SK-N-SH treated with all-trans-retinoic acid at 6 μM for 48 hours (cell line): ENCODE measurements at regions not wholly inside any gene's neighbourhood (a gene's known extent, or its start where the extent isn't known, plus 50 kb on each side); places are given as distances from the start of the nearest gene placed in this dataset.

ENCODE experiments used
- ATAC-seq: fragments of 200-7000 bp; cut with Tn5 transposase; 3 replicates; pipeline ENCODE4 v1.9.1; 2020; ENCODE audit warnings: mild to moderate bottlenecking, moderate library complexity
- ARNTL ChIP-seq: fragments of 450-650 bp; formaldehyde crosslinking; IDR thresholded peaks from 2 replicates; pipeline ENCODE4 v1.5.0; 2020; ENCODE audit warnings: low read depth, mild to moderate bottlenecking, moderate library complexity, borderline replicate concordance
- BACH2 ChIP-seq: fragments of 250-450 bp; sonication (Bioruptor Pico); IDR thresholded peaks from 2 replicates; pipeline ENCODE4 v1.9.0; 2021; ENCODE audit warnings: mild to moderate bottlenecking, borderline replicate concordance
- CREB5 ChIP-seq: fragments of 250-450 bp; sonication (Bioruptor Pico); IDR thresholded peaks from 2 replicates; pipeline ENCODE4 v1.5.1; 2020; ENCODE audit warnings: low read depth, mild to moderate bottlenecking, moderate library complexity
- CSDC2 ChIP-seq: fragments of 250-450 bp; sonication (Bioruptor Pico); IDR thresholded peaks from 2 replicates; pipeline ENCODE4 v1.5.0; 2020; ENCODE audit warnings: mild to moderate bottlenecking, moderate library complexity
- CSRNP3 ChIP-seq: fragments of 250-450 bp; sonication (Bioruptor Pico); IDR thresholded peaks from 2 replicates; pipeline ENCODE4 v1.5.1; 2021; ENCODE audit warnings: mild to moderate bottlenecking, moderate library complexity
- ESRRG ChIP-seq: fragments of 250-450 bp; sonication (Bioruptor Pico); IDR thresholded peaks from 2 replicates; pipeline ENCODE4 v1.6.1; 2021; ENCODE audit warnings: mild to moderate bottlenecking
- GLIS3 ChIP-seq: fragments of 250-450 bp; sonication (Bioruptor Pico); IDR thresholded peaks from 2 replicates; pipeline ENCODE4 v1.5.0; 2020; ENCODE audit warnings: mild to moderate bottlenecking, moderate library complexity
- ISL1 ChIP-seq: fragments of 250-450 bp; sonication (Bioruptor Pico); IDR thresholded peaks from 2 replicates; pipeline ENCODE4 v2.1.2; 2022; ENCODE audit warnings: mild to moderate bottlenecking, moderate library complexity
- OSR1 ChIP-seq: fragments of 250-450 bp; sonication (Bioruptor Pico); IDR thresholded peaks from 2 replicates; pipeline ENCODE4 v1.8.0; 2022; ENCODE audit warnings: moderate library complexity, mild to moderate bottlenecking, inconsistent platforms
- PATZ1 ChIP-seq: fragments of 250-450 bp; sonication (Bioruptor Pico); IDR thresholded peaks from 2 replicates; pipeline ENCODE4 v1.8.0; 2020; ENCODE audit warnings: mild to moderate bottlenecking, moderate library complexity, borderline replicate concordance
- POU6F1 ChIP-seq: fragments of 250-450 bp; sonication (Bioruptor Pico); IDR thresholded peaks from 2 replicates; pipeline ENCODE4 v1.8.0; 2021; ENCODE audit warnings: low read depth, mild to moderate bottlenecking, moderate library complexity, borderline replicate concordance
- PPARA ChIP-seq: fragments of 250-450 bp; sonication (Bioruptor Pico); IDR thresholded peaks from 2 replicates; pipeline ENCODE4 v1.5.0; 2020; ENCODE audit warnings: mild to moderate bottlenecking, borderline replicate concordance
- RARB ChIP-seq: fragments of 250-450 bp; sonication (Bioruptor Pico); IDR thresholded peaks from 2 replicates; pipeline ENCODE4 v1.8.0; 2021; ENCODE audit warnings: mild to moderate bottlenecking, moderate library complexity
- SNAI2 ChIP-seq: fragments of 250-450 bp; sonication (Bioruptor Pico); IDR thresholded peaks from 2 replicates; pipeline ENCODE4 v1.5.0; 2020; ENCODE audit warnings: mild to moderate bottlenecking, moderate library complexity
- TCF4 ChIP-seq: fragments of 250-450 bp; sonication (Bioruptor Pico); IDR thresholded peaks from 2 replicates; pipeline ENCODE4 v1.8.0; 2021; ENCODE audit warnings: mild to moderate bottlenecking, moderate library complexity, borderline replicate concordance
- TOX ChIP-seq: fragments of 250-450 bp; sonication (Bioruptor Pico); IDR thresholded peaks from 2 replicates; pipeline ENCODE4 v1.8.0; 2021; ENCODE audit warnings: mild to moderate bottlenecking, moderate library complexity, borderline replicate concordance
- TSHZ2 ChIP-seq: fragments of 250-450 bp; sonication (Bioruptor Pico); IDR thresholded peaks from 2 replicates; pipeline ENCODE4 v1.5.0; 2020; ENCODE audit warnings: mild to moderate bottlenecking, moderate library complexity
- ZFP3 ChIP-seq: fragments of 250-450 bp; sonication (Bioruptor Pico); IDR thresholded peaks from 2 replicates; pipeline ENCODE4 v1.5.0; 2020; ENCODE audit warnings: mild to moderate bottlenecking, moderate library complexity
- ZFP30 ChIP-seq: fragments of 450-650 bp; formaldehyde crosslinking; IDR thresholded peaks from 2 replicates; pipeline ENCODE4 v1.5.0; 2022; ENCODE audit warnings: mild to moderate bottlenecking, moderate library complexity
- ZNF565 ChIP-seq: fragments of 450-650 bp; formaldehyde crosslinking; conservative IDR thresholded peaks from 2 replicates; pipeline ENCODE4 v1.5.0; 2020; ENCODE audit warnings: low read depth, mild to moderate bottlenecking, moderate library complexity
- ZNF8 ChIP-seq: fragments of 450-650 bp; formaldehyde crosslinking; IDR thresholded peaks from 2 replicates; pipeline ENCODE4 v1.5.0; 2020; ENCODE audit warnings: mild to moderate bottlenecking, moderate library complexity

GRCh38 chr1:58884706-58885661 is 101.1 kb upstream of the JUN start:
- ATAC-seq, result no peak; the same call in 2 of the 3 replicates
- TF ChIP-seq ESRRG, result no peak
- no peak for TF ChIP-seq ISL1 (CRISPR knock-in tag)
- no peak for TF ChIP-seq BACH2 (CRISPR knock-in tag)
- no peak for TF ChIP-seq ZFP30 (CRISPR knock-in tag)
- no peak for TF ChIP-seq ZNF565 (CRISPR knock-in tag)
- no peak for TF ChIP-seq CREB5 (CRISPR knock-in tag)
- TF ChIP-seq PPARA (CRISPR knock-in tag), result no peak
- TF ChIP-seq OSR1 (CRISPR knock-in tag), result no peak
- no peak for TF ChIP-seq RARB (CRISPR knock-in tag)
- TF ChIP-seq CSDC2 (CRISPR knock-in tag), result no peak
- no peak for TF ChIP-seq POU6F1 (CRISPR knock-in tag)
- TF ChIP-seq GLIS3 (CRISPR knock-in tag), result no peak
- no peak for TF ChIP-seq SNAI2 (CRISPR knock-in tag)
- TF ChIP-seq CSRNP3, result no peak
- no peak for TF ChIP-seq PATZ1 (CRISPR knock-in tag)
- no peak for TF ChIP-seq TSHZ2 (CRISPR knock-in tag)

GRCh38 chr1:58885998-58886397 is 102.2 kb upstream of the JUN start:
- no peak for ATAC-seq
- TF ChIP-seq ZNF565 (CRISPR knock-in tag) (no peak), ARNTL (CRISPR knock-in tag) (no peak), ISL1 (CRISPR knock-in tag) (no peak), PATZ1 (CRISPR knock-in tag) (no peak), ZNF8 (CRISPR knock-in tag) (no peak), CSDC2 (CRISPR knock-in tag) (no peak), PPARA (CRISPR knock-in tag) (no peak), ZFP3 (CRISPR knock-in tag) (no peak), TSHZ2 (CRISPR knock-in tag) (no peak), TOX (CRISPR knock-in tag) (no peak), TCF4 (no peak), POU6F1 (CRISPR knock-in tag) (no peak)
